AG09319 (cell line): ENCODE measurements at regions not wholly inside any gene's neighbourhood (a gene's known extent, or its start where the extent isn't known, plus 50 kb on each side); places are given as distances from the start of the nearest gene placed in this dataset.

ENCODE experiments used
- DNase-seq: peaks from one replicate; pipeline ENCODE4 v3.0.0-alpha.2; 2010; ENCODE audit warnings: low read depth; ENCODE audit errors: extremely low read depth
- CTCF ChIP-seq: IDR thresholded peaks from 2 replicates; pipeline ENCODE4 v1.5.1; 2011; ENCODE audit warnings: low read depth, mild to moderate bottlenecking, inconsistent platforms, low read length, moderate library complexity

GRCh38 chr2:194769030-194769429, 888.0 kb upstream of the SLC39A10 start:
- no peak for DNase-seq
- no peak for TF ChIP-seq CTCF

GRCh38 chr2:194765723-194766122, 891.3 kb upstream of the SLC39A10 start:
- DNase-seq: no peak
- no peak for TF ChIP-seq CTCF

- TF ChIP-seq CTCF: no peak
- DNase-seq: no peak
These were observed 906.1 kb upstream of the SLC39A10 start for GRCh38 chr2:194750926-194751325.

- TF ChIP-seq CTCF: no peak
- no peak for DNase-seq
These were observed 911.4 kb upstream of the SLC39A10 start for GRCh38 chr2:194745557-194746146.

- no peak for DNase-seq
- TF ChIP-seq CTCF: no peak
These were observed 914.3 kb upstream of the SLC39A10 start for GRCh38 chr2:194742706-194743105.

- TF ChIP-seq CTCF: no peak
- DNase-seq: no peak
These were observed 917.8 kb upstream of the SLC39A10 start for GRCh38 chr2:194739217-194739616.

GRCh38 chr2:194735837-194736542, 921.0 kb upstream of the SLC39A10 start:
- TF ChIP-seq CTCF: no peak

More at GRCh38 chr2:194735837-194736542, 921.0 kb upstream of the SLC39A10 start:
- DNase-seq: no peak
